HG03064 (cell line): ENCODE measurements at regions not wholly inside any gene's neighbourhood (a gene's known extent, or its start where the extent isn't known, plus 50 kb on each side); places are given as distances from the start of the nearest gene placed in this dataset.

Source experiments
- ATAC-seq: cut with Tn5 transposase; IDR thresholded peaks from one replicate; pipeline ENCODE4 v1.9.1; 2021; ENCODE audit warnings: low read depth; ENCODE audit not compliant: unreplicated experiment

- no peak for ATAC-seq
Measured at GRCh38 chr16:6048017-6048416, 950.4 kb upstream of the EEF2KMT start.

GRCh38 chr16:6047325-6047724 is 949.7 kb upstream of the EEF2KMT start:
- ATAC-seq = no peak

DNA sequence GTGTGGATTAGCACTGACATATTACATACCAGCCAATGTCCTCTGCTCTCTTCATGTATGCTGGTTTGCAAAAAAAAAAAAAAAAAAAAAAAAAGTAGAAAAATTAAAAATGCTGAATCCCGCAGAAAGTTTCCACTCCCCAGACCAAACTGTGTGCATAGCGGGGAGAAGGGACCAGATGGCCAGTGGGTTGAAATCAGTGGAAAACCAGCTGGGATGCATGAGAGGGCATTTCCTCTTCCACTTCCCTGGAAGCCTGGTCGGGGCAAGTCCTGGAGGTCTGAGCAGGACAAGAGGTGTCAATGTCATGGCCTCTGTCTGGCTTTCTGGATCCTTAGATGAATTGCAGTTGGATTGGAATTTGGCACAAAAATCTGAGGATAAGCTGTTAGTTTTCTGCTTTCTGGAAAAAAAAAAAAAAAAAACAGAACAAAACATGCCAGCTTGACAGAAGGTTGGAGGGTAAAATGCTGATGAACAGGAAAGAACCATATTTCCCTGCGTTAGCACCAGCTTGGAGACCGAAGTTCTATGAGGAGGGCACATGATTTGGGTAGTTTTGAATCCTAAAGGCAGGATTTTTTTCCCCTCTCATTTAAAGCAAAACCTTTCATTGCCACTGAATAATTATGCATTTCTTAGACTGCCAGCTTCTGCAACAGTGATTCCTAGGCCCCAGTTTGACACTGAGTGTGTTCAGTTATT is 941.5 kb upstream of the EEF2KMT start:
- ATAC-seq = no peak

- no peak for ATAC-seq
Measured at GRCh38 chr16:6035161-6035560, 937.6 kb upstream of the EEF2KMT start.

DNA sequence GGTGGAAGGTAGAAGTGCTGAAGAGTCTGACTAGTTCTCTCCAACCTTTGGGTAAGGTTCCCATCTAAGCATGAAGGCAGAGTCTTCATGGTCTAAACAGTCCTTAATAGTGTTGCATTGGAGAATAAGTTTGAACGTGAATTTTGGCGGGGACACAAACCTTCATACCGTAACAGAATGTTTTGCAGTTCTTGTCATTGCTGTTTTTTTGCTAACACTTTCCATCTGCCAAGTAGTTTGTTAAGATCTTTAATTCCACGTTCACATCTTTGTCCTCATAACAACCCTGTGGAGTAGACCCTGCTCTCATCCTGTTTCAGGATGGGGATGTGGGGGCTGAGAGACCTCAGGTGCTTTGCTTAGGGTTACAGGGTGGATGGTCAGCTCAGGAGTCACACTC is 936.9 kb upstream of the EEF2KMT start:
- no peak for ATAC-seq

- no peak for ATAC-seq
Measured at GRCh38 chr16:6032438-6032837, 934.8 kb upstream of the EEF2KMT start.

DNA sequence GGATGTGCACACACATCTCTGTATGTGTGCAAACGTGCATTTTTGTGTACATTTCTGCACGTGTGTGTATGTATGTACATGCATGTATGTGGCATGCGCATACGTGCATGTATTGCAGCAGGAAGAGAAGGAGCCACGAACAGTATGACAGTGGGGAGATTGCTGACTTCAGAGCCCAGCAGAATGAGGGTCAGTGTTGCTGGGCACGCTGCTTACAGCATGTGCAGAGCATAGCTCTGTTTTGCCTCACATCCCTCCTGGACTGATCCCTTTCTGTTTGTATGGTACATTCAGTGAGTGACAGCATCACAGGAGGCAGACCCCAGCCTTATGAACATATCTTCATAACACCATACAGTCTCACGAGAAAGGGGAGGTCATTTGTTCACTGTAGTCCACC is 934.0 kb upstream of the EEF2KMT start:
- no peak for ATAC-seq

GRCh38 chr16:6031102-6031501 is 933.5 kb upstream of the EEF2KMT start:
- ATAC-seq = no peak

DNA sequence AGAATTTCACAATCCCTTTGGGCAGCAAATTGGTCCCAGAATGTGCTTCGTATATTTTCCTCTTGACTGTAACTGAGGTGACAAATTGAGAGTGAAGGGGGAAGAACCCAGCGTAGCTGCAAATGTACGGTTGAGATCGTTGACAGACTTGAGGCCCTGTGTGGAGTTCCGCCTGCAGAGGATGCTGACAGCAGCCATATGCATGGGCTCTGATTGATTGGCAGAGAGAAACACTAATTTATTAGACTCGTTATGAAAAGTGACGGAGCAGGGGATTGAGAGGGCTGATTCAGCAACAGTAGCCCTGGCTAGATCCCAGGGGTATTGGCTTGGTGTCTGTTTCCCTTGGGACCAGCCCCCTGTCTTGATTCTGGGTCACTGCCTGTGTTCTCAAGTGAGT is 930.1 kb upstream of the EEF2KMT start:
- ATAC-seq = no peak

GRCh38 chr16:6023449-6023848 is 925.9 kb upstream of the EEF2KMT start:
- ATAC-seq = no peak

- no peak for ATAC-seq
Measured at GRCh38 chr16:6021276-6021943, 923.8 kb upstream of the EEF2KMT start.

DNA sequence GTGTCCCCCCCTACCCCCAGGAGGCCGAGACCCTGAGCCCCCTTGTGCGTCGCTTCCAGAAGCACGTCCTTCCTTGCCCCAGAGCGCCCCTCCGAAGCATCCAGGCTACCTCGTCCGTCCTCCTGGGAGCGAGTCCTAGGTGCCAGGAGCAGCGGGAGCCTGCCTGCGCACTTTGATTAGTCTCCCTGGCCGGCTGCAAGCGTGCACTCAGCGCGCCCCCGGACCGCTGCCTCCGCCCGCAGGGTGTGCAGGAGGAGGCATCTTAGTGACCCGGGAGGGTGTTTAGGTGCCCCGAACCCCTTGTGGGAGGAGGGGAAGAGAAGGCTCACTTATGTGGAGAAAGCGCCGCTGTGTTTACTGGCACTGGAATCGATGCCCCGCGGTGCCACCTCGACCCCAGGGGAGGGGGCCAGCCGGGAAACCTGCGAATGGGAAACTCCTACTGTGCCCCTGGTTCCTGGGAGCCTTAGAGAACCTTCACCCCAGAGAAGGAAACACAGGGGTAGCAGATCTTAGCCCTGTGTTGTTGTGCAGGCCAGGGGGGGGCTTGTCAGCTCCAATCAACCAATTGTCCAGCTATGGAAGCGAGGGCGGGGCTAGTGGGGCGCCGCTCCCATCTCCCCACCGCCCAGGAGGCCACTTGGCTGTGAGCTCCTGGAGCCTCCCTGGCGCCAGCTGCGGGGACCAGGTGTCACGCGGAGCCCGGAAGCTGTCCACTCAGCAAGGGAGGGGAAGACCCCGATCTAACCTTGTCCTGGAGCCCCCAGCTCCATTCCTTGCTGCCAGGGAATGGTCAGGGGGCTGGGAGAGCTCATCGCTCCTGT is 922.8 kb upstream of the EEF2KMT start:
- ATAC-seq = no peak

GRCh38 chr16:6019490-6019991 is 921.9 kb upstream of the EEF2KMT start:
- no peak for ATAC-seq

- ATAC-seq = no peak
Measured at GRCh38 chr16:6018848-6019489, 921.4 kb upstream of the EEF2KMT start.

DNA sequence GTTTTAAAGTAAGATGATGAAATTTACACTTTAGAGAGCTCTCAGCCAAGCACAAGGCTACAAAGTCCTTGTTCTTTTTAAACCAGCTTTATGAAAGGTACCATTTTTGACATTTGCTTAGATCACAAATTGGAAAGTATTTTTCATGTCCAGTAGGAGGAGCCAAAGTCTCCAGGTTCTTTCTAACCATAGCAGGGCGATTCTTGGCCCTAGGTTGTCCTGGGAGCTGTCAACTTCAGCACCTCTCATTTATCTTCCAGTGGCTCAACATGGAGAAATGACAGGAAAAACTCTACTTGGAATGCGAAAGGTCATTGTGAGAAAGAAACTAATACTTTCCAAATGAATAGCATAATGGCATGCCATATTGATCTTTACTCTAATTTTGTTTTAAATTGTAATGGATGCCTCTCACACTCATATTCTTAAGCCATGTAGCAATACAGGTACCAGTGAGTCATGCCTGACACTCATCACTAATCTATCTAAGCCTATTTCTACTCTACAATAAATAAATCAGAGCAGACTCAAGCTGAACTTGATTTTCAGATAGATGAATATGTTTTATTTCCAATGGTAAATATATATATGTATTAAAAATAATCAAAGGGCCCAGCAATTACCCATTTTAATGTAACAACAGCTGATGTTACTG is 919.1 kb upstream of the EEF2KMT start:
- ATAC-seq = no peak

DNA sequence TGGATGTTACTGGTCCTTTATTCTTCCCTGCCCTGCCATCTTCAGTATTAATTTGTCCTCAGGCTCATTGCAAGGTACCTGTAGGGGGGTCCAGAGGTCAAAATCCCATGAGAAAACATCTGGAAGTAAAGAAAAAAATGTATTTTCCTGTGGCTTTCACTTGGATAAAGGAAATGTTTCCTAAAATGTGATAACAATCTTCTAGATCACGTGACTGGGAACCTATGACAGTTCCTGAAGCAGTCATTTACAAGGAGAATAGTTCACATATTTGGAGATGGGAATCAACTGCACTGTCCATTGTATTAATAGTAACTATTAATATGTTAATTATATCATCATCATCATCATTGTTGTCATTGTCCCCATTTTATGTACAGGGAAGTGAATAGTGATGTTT is 915.1 kb upstream of the EEF2KMT start:
- no peak for ATAC-seq

DNA sequence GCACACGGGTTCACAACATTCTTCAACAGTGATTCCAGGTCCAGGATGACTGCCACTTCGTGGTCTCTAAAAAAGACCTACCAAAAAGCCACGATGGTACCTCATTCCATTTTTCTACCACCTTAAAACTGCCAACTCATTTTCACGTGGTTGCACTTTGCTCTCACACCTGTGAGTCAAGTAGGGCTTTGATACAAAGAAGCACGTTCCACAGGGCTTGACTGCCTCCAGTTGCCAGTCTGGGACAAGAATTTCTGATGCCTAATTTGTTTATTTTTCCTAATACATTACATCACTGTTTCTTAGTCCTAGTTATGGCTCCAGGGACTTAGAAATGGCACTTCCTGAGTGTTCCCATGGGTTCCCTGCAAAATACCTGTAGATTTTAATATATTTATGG is 911.6 kb upstream of the EEF2KMT start:
- no peak for ATAC-seq

- no peak for ATAC-seq
Measured at GRCh38 chr16:6008670-6009069, 911.1 kb upstream of the EEF2KMT start.

DNA sequence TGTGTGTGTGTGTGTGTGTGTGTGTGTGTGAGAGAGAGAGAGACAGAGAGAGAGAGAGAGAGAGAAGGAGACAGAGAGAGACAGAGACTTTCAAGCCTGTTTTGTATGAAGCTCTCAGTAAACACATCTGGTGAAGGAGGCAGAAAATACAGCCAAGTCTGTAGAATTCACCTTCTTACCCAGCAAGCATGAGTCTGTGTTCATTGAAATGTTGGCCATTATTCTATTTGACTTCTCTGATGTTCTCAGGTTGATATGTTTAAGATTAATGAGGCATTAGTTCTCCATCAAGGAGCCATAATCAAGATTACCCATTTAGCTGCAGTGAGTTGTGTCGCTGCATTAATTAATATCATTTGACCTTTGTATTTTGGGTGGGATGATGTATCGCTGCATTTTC is 895.8 kb upstream of the EEF2KMT start:
- no peak for ATAC-seq

GRCh38 chr16:5982979-5983378 is 885.4 kb upstream of the EEF2KMT start:
- ATAC-seq = no peak
